Kidney (tissue), 13 donors: ENCODE measurements at regions not wholly inside any gene's neighbourhood (a gene's known extent, or its start where the extent isn't known, plus 50 kb on each side); places are given as distances from the start of the nearest gene placed in this dataset.

ENCODE experiments used
- DNase-seq, 5 donors: peaks; one replicate each; pipeline ENCODE4 v3.0.0-alpha.2; 2013 to 2020
- FAIRE-seq: peaks from 2 replicates; lab custom pipeline; 2012; peaks lifted over from hg19 to GRCh38; lab: Jason Lieb, UNC
- H3K27ac ChIP-seq, 2 donors: one replicate each; pipeline ENCODE4 v1.7.0; 2013; ENCODE audit warnings: low read depth in 2 of 2, low read length in 2 of 2, inconsistent platforms in 1 of 2
- H3K27me3 ChIP-seq: one replicate; pipeline ENCODE4 v1.7.1; 2013; ENCODE audit warnings: low read length, inconsistent platforms; ENCODE audit not compliant: control insufficient read depth, insufficient read depth
- H3K36me3 ChIP-seq, 3 donors: one replicate each; pipeline versions ENCODE4 v1.7.0 to v1.7.1; 2013; ENCODE audit warnings: low read length in 3 of 3, control low read depth in 1 of 3, inconsistent platforms in 1 of 3; ENCODE audit not compliant: insufficient read depth in 3 of 3, control insufficient read depth in 2 of 3
- H3K4me1 ChIP-seq, 3 donors: one replicate each; pipeline versions ENCODE4 v1.7.0 to v1.7.1; 2013; ENCODE audit warnings: low read length in 3 of 3, inconsistent platforms in 1 of 3, low read depth in 1 of 3; ENCODE audit not compliant: control insufficient read depth in 2 of 3, insufficient read depth in 2 of 3
- H3K4me3 ChIP-seq, 3 donors: one replicate each; pipeline versions ENCODE4 v1.7.0 to v1.8.1; 2013; ENCODE audit warnings: low read length in 3 of 3, control low read depth in 1 of 3, inconsistent platforms in 1 of 3
- H3K9ac ChIP-seq, 3 donors: one replicate each; pipeline versions ENCODE4 v1.7.0 to v1.7.1; 2013; ENCODE audit warnings: low read length in 3 of 3, control low read depth in 1 of 3, inconsistent platforms in 1 of 3
- H3K9me3 ChIP-seq, 3 donors: one replicate each; pipeline versions ENCODE4 v1.7.0 to v1.7.1; 2013; ENCODE audit warnings: low read length in 3 of 3, control low read depth in 1 of 3, inconsistent platforms in 1 of 3; ENCODE audit not compliant: control insufficient read depth in 2 of 3, insufficient read depth in 1 of 3
- CTCF ChIP-seq: IDR thresholded peaks from 3 replicates; pipeline ENCODE4 v1.5.1; 2012; ENCODE audit warnings: mild to moderate bottlenecking, moderate library complexity, borderline replicate concordance; ENCODE audit not compliant: insufficient read depth; ENCODE audit errors: extremely low read depth
- intact Hi-C: fragments of 100-400 bp; cut with DNase I; formaldehyde crosslinking; loops from one replicate; pipeline ENCODE4 v1.11.1; 2022
- donor health status: control.
- donor health status: control.
- donor health status: control.
- donor health status: control.
- donor health status: control.
- donor health status: DM: yes; HTN: yes; CAD: no.
- donor health status: Normal renal cell carcinoma (clear cell type).

GRCh38 chr13:107250628-107251027 lies 682.7 kb upstream of the ARGLU1 start:
- H3K36me3 ChIP-seq, result no peaks in the 10 kb centered on the region
- TF ChIP-seq CTCF, result no peak
- H3K27me3 ChIP-seq, result no peaks in the 10 kb centered on the region
- H3K27ac ChIP-seq, result no peak overlapping the region
- no peak overlapping the region for H3K4me3 ChIP-seq
- H3K4me1 ChIP-seq, result no peaks in the 10 kb centered on the region
- no peak overlapping the region for H3K9ac ChIP-seq
- no peaks in the 10 kb centered on the region for H3K9me3 ChIP-seq
- FAIRE-seq, result no peak
- DNase-seq, result no peak
- intact Hi-C loops, result no loop called here

- no peaks in the 10 kb centered on the region for H3K27me3 ChIP-seq
- no peaks in the 10 kb centered on the region for H3K36me3 ChIP-seq
- no peaks in the 10 kb centered on the region for H3K4me1 ChIP-seq
- no peak overlapping the region for H3K4me3 ChIP-seq
- no peak overlapping the region for H3K9ac ChIP-seq
- FAIRE-seq (no peak), DNase-seq (no peak)
- no peak overlapping the region for H3K27ac ChIP-seq
- no peaks in the 10 kb centered on the region for H3K9me3 ChIP-seq
- no peak for TF ChIP-seq CTCF
- intact Hi-C loops, result no loop called here
Measured at GRCh38 chr13:107244241-107244640, 676.3 kb upstream of the ARGLU1 start.

- Histone ChIP-seq H3K4me3 (no peak overlapping the region), H3K9ac (no peak overlapping the region), H3K9me3 (no peaks in the 10 kb centered on the region), H3K27ac (no peak overlapping the region), H3K36me3 (no peaks in the 10 kb centered on the region), H3K4me1 (no peaks in the 10 kb centered on the region), H3K27me3 (no peaks in the 10 kb centered on the region)
- intact Hi-C loops, result no loop called here
- TF ChIP-seq CTCF, result no peak
- no peak for DNase-seq
- FAIRE-seq, result no peak
Measured at GRCh38 chr13:107242138-107242537, 674.2 kb upstream of the ARGLU1 start.

- H3K4me1 ChIP-seq, result no peaks in the 10 kb centered on the region
- H3K4me3 ChIP-seq, result no peak overlapping the region
- no peak overlapping the region for H3K9ac ChIP-seq
- TF ChIP-seq CTCF, result no peak
- H3K36me3 ChIP-seq, result no peaks in the 10 kb centered on the region
- H3K9me3 ChIP-seq, result no peaks in the 10 kb centered on the region
- intact Hi-C loops, result no loop called here
- FAIRE-seq, result no peak
- no peak overlapping the region for H3K27ac ChIP-seq
- H3K27me3 ChIP-seq, result no peaks in the 10 kb centered on the region
- DNase-seq, result no peak
Measured at GRCh38 chr13:107241381-107241780, 673.4 kb upstream of the ARGLU1 start.
